WTC11 (cell line): ENCODE measurements at regions not wholly inside any gene's neighbourhood (a gene's known extent, or its start where the extent isn't known, plus 50 kb on each side); places are given as distances from the start of the nearest gene placed in this dataset.

ENCODE experiments used
- ATAC-seq: fragments of 200-7000 bp; cut with Tn5 transposase; 2 replicates; pipeline ENCODE4 v1.10.0; 2021; ENCODE audit warnings: mild to moderate bottlenecking, moderate library complexity
- CTCF ChIA-PET: fragments of 300-600 bp; sonication (Branson Sonifier 250); formaldehyde crosslinking; loops from one replicate; lab custom pipeline; 2021; ENCODE audit warnings: antibody characterized with exemption; lab: Charles Lee
- POLR2A ChIA-PET: fragments of 350-600 bp; sonication (Branson Sonifier 250); formaldehyde crosslinking; loops from one replicate; lab custom pipeline; 2021; ENCODE audit warnings: antibody characterized with exemption; lab: Charles Lee
- DNase-seq: peaks from one replicate; pipeline ENCODE4 v3.0.0; 2021; ENCODE audit warnings: low spot score
- H3K27ac Mint-ChIP-seq: 2 replicates; pipeline ENCODE4 v1.8.0; 2021; ENCODE audit warnings: mixed read lengths
- H3K27me3 Mint-ChIP-seq: 2 replicates; pipeline ENCODE4 v1.8.0; 2021; ENCODE audit warnings: low read depth, mild to moderate bottlenecking, moderate library complexity, mixed read lengths
- H3K36me3 Mint-ChIP-seq: 2 replicates; pipeline ENCODE4 v1.8.0; 2021; ENCODE audit warnings: mixed read lengths
- H3K4me1 Mint-ChIP-seq: 2 replicates; pipeline ENCODE4 v1.8.0; 2022; ENCODE audit warnings: mixed read lengths
- H3K4me3 Mint-ChIP-seq: 2 replicates; pipeline ENCODE4 v1.8.0; 2021; ENCODE audit warnings: mild to moderate bottlenecking, moderate library complexity, mixed read lengths
- H3K9me3 Mint-ChIP-seq: 2 replicates; pipeline ENCODE4 v1.8.0; 2021; ENCODE audit warnings: mixed read lengths
- CREB1 ChIP-seq: sonication (generic); formaldehyde crosslinking; IDR thresholded peaks from 2 replicates; pipeline ENCODE4 v1.8.0; 2023; ENCODE audit warnings: mild to moderate bottlenecking, missing genetic modification reagents
- CREM ChIP-seq: sonication (generic); formaldehyde crosslinking; IDR thresholded peaks from 2 replicates; pipeline ENCODE4 v1.8.1; 2022; ENCODE audit warnings: mild to moderate bottlenecking, missing genetic modification reagents, moderate library complexity
- FOXP4 ChIP-seq: sonication (generic); formaldehyde crosslinking; IDR thresholded peaks from 2 replicates; pipeline ENCODE4 v1.8.0; 2022; ENCODE audit warnings: mild to moderate bottlenecking, missing genetic modification reagents
- IRF2 ChIP-seq: sonication (generic); formaldehyde crosslinking; IDR thresholded peaks from 2 replicates; pipeline ENCODE4 v1.8.0; 2022; ENCODE audit warnings: low read depth, missing genetic modification reagents, borderline replicate concordance
- JUN ChIP-seq: sonication (generic); formaldehyde crosslinking; IDR thresholded peaks from 2 replicates; pipeline ENCODE4 v1.8.0; 2023; ENCODE audit warnings: mild to moderate bottlenecking, missing genetic modification reagents
- NR1H2 ChIP-seq: sonication (generic); formaldehyde crosslinking; IDR thresholded peaks from 2 replicates; pipeline ENCODE4 v1.9.0; 2021; ENCODE audit warnings: mild to moderate bottlenecking, moderate library complexity, missing genetic modification reagents
- PREB ChIP-seq: sonication (generic); formaldehyde crosslinking; IDR thresholded peaks from 2 replicates; pipeline ENCODE4 v1.8.1; 2022; ENCODE audit warnings: mild to moderate bottlenecking, missing genetic modification reagents, moderate library complexity, borderline replicate concordance
- RELA ChIP-seq: sonication (generic); formaldehyde crosslinking; IDR thresholded peaks from 2 replicates; pipeline ENCODE4 v1.8.1; 2022; ENCODE audit warnings: missing genetic modification reagents, mild to moderate bottlenecking, borderline replicate concordance
- SOX15 ChIP-seq: fragments of 250-450 bp; sonication (Bioruptor Pico); IDR thresholded peaks from 2 replicates; pipeline ENCODE4 v1.9.0; 2021; ENCODE audit warnings: mild to moderate bottlenecking
- ZBTB21 ChIP-seq: sonication (generic); formaldehyde crosslinking; IDR thresholded peaks from 2 replicates; pipeline ENCODE4 v1.8.1; 2023; ENCODE audit warnings: mild to moderate bottlenecking, missing genetic modification reagents, borderline replicate concordance
- ZBTB43 ChIP-seq: sonication (generic); formaldehyde crosslinking; IDR thresholded peaks from 2 replicates; pipeline ENCODE4 v1.8.1; 2023; ENCODE audit warnings: mild to moderate bottlenecking, missing genetic modification reagents
- ZNF121 ChIP-seq: sonication (generic); formaldehyde crosslinking; IDR thresholded peaks from 2 replicates; pipeline ENCODE4 v1.8.0; 2023; ENCODE audit warnings: missing genetic modification reagents
- ZNF138 ChIP-seq: sonication (generic); formaldehyde crosslinking; conservative IDR thresholded peaks from 2 replicates; pipeline ENCODE4 v1.8.1; 2022; ENCODE audit warnings: mild to moderate bottlenecking, moderate library complexity, missing genetic modification reagents
- ZNF423 ChIP-seq: fragments of 250-450 bp; sonication (Bioruptor Pico); IDR thresholded peaks from 2 replicates; pipeline ENCODE4 v2.1.2; 2022; ENCODE audit warnings: mild to moderate bottlenecking, moderate library complexity
- ZSCAN18 ChIP-seq: fragments of 250-450 bp; sonication (Bioruptor Pico); IDR thresholded peaks from 2 replicates; pipeline ENCODE4 v2.1.2; 2022; ENCODE audit warnings: mild to moderate bottlenecking, moderate library complexity
- TF ChIP-seq, protein P1 (sequence below): fragments of 250-450 bp; sonication (Bioruptor Pico); IDR thresholded peaks from 2 replicates; pipeline ENCODE4 v1.9.0; 2021; ENCODE audit warnings: moderate library complexity, mild to moderate bottlenecking, inconsistent platforms, borderline replicate concordance
- TF ChIP-seq, protein P2 (sequence below): sonication (generic); formaldehyde crosslinking; IDR thresholded peaks from 2 replicates; pipeline ENCODE4 v1.8.1; 2022; ENCODE audit warnings: mild to moderate bottlenecking, moderate library complexity, missing genetic modification reagents

DNA sequence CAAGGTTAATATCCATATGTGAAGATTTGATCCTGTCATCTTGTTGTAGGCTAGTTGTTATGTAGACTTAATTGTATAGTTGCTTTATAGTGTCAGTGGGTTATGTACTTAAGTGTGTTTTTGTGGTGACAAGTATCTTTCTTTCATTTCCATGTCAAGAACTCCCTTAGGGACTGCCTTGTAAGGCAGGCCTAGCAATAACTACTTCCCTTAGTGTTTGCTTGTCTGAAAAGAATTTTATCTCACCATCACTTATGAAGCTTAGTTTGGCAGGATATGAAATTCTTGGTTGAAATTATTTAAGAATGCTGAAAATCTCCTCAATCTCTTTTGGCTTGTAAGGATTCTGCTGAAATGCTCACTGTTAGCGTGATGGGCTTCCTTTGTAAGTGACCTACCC is 467.6 kb downstream of the CDH2 start:
- H3K36me3 Mint-ChIP-seq: peaks cover 16% of the 10 kb centered on the region

DNA sequence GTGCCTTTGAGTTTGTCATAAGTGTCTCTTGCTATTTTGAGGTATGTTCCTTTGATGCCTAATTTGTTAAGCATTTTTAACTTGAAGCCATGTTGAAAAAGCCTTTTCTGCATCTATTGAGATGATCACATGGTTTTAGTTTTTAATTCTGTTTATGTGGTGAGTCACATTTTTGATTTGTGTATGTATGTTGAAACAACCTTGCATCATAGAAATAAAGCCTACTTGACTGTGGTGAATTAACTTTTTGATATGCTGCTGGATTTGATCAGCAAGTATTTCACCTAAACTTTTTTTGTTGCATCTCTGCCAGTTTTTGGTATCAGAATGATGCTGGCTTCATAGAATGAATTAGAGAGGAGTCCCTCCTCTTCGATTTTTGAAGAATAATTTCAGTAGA is 469.7 kb downstream of the CDH2 start:
- H3K9me3 Mint-ChIP-seq: peaks cover 22% of the 10 kb centered on the region
- ChIA-PET POLR2A (no interaction called here), CTCF (no interaction called here)
- peaks cover 22% of the 10 kb centered on the region for H3K4me1 Mint-ChIP-seq
- ATAC-seq (no peak), DNase-seq (no peak)
- no peak overlapping the region for H3K4me3 Mint-ChIP-seq
- no peak overlapping the region for H3K27ac Mint-ChIP-seq
- H3K27me3 Mint-ChIP-seq: no peaks in the 10 kb centered on the region; the same call in 1 of the 2 replicates
- TF ChIP-seq JUN (no peak), NR1H2 (CRISPR knock-in tag) (no peak), ZNF138 (CRISPR knock-in tag) (no peak), FOXP4 (CRISPR knock-in tag) (no peak), PREB (CRISPR knock-in tag) (no peak), RELA (CRISPR knock-in tag) (no peak), SOX15 (CRISPR knock-in tag) (no peak), ZSCAN18 (CRISPR knock-in tag) (no peak), ZNF121 (no peak), ZBTB43 (CRISPR knock-in tag) (no peak), CREB1 (CRISPR knock-in tag) (no peak)
- TF ChIP-seq, protein P1, sequence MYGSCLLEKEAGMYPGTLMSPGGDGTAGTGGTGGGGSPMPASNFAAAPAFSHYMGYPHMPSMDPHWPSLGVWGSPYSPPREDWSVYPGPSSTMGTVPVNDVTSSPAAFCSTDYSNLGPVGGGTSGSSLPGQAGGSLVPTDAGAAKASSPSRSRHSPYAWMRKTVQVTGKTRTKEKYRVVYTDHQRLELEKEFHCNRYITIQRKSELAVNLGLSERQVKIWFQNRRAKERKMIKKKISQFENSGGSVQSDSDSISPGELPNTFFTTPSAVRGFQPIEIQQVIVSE (CRISPR knock-in tag): no peak
- TF ChIP-seq, protein P2, sequence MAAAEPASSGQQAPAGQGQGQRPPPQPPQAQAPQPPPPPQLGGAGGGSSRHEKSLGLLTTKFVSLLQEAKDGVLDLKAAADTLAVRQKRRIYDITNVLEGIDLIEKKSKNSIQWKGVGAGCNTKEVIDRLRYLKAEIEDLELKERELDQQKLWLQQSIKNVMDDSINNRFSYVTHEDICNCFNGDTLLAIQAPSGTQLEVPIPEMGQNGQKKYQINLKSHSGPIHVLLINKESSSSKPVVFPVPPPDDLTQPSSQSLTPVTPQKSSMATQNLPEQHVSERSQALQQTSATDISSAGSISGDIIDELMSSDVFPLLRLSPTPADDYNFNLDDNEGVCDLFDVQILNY (CRISPR knock-in tag): no peak
- peaks cover 16% of the 10 kb centered on the region for H3K36me3 Mint-ChIP-seq

More for the DNA sequence above, 467.6 kb downstream of the CDH2 start:
- no peak overlapping the region for H3K4me3 Mint-ChIP-seq
- DNase-seq: no peak
- H3K9me3 Mint-ChIP-seq: peaks cover 22% of the 10 kb centered on the region
- no peak for ATAC-seq
- POLR2A ChIA-PET: no interaction called here
- H3K27me3 Mint-ChIP-seq: no peaks in the 10 kb centered on the region
- CTCF ChIA-PET: no interaction called here
- no peak for TF ChIP-seq IRF2 (CRISPR knock-in tag)
- no peak for TF ChIP-seq ZNF423 (CRISPR knock-in tag)
- TF ChIP-seq CREM: no peak
- no peak for TF ChIP-seq ZBTB21 (CRISPR knock-in tag)
- H3K4me1 Mint-ChIP-seq: peaks cover 43% of the 10 kb centered on the region
- H3K27ac Mint-ChIP-seq: no peak overlapping the region
